H1 (cell line): ENCODE measurements at regions not wholly inside any gene's neighbourhood (a gene's known extent, or its start where the extent isn't known, plus 50 kb on each side); places are given as distances from the start of the nearest gene placed in this dataset.

Experiments used
- CTCF ChIA-PET: fragments of 300-600 bp; sonication (Branson Sonifier 250); formaldehyde crosslinking; loops from one replicate; lab custom pipeline; 2021; ENCODE audit not compliant: partially characterized antibody; lab: Charles Lee
- POLR2A ChIA-PET: fragments of 300-600 bp; sonication (Branson Sonifier 250); formaldehyde crosslinking; loops from one replicate; lab custom pipeline; 2021; ENCODE audit warnings: inconsistent platforms; ENCODE audit not compliant: partially characterized antibody; lab: Charles Lee
- DNase-seq, 2 experiments: peaks; one replicate each; pipeline versions ENCODE4 v3.0.0 to v3.0.0-alpha.2; 2010 to 2022; ENCODE audit warnings: low spot score in 2 of 2, low read depth in 1 of 2, mixed read lengths in 1 of 2
- FAIRE-seq: peaks from 2 replicates; lab custom pipeline; 2011; peaks lifted over from hg19 to GRCh38; lab: Jason Lieb, UNC
- H2AFZ ChIP-seq: 2 replicates; pipeline ENCODE4 v1.8.1; 2012; ENCODE audit warnings: low read length, inconsistent platforms
- H2AK5ac ChIP-seq: 2 replicates; pipeline ENCODE4 v1.6.1; 2013; ENCODE audit warnings: low read depth, low read length
- H2BK120ac ChIP-seq: replicated peaks from 2 replicates; pipeline ENCODE3; 2013; ENCODE audit warnings: low read depth, low read length, inconsistent platforms
- H2BK12ac ChIP-seq: 2 replicates; pipeline ENCODE4 v1.6.1; 2013; ENCODE audit warnings: low read depth, low read length
- H2BK15ac ChIP-seq: 2 replicates; pipeline ENCODE4 v1.6.1; 2013; ENCODE audit warnings: low read length
- H2BK20ac ChIP-seq: 2 replicates; pipeline ENCODE4 v1.6.1; 2013; ENCODE audit warnings: low read length
- H2BK5ac ChIP-seq: 2 replicates; pipeline ENCODE4 v1.6.1; 2013; ENCODE audit warnings: low read depth, low read length
- H3K14ac ChIP-seq: 2 replicates; pipeline ENCODE4 v1.6.1; 2013; ENCODE audit warnings: inconsistent platforms; ENCODE audit not compliant: insufficient read length
- H3K18ac ChIP-seq: 2 replicates; pipeline ENCODE4 v1.6.1; 2013; ENCODE audit warnings: low read length; ENCODE audit errors: extremely low read depth
- H3K23ac ChIP-seq: 2 replicates; pipeline ENCODE4 v1.6.1; 2013; ENCODE audit warnings: inconsistent platforms; ENCODE audit not compliant: insufficient read length
- H3K23me2 ChIP-seq: 2 replicates; pipeline ENCODE4 v1.6.1; 2013; ENCODE audit warnings: low read depth, low read length
- H3K27ac ChIP-seq: 2 replicates; pipeline ENCODE4 v1.6.1; 2011; ENCODE audit warnings: low read depth, low read length, inconsistent platforms
- H3K27me3 ChIP-seq, 4 experiments: replicated peaks in 1 of 4; 1 replicate in 1 of 4; 2 replicates in 3 of 4; pipeline versions ENCODE4 v1.6.1 to v1.8.1; 2011 to 2013; ENCODE audit warnings: low read length in 3 of 4, mild to moderate bottlenecking in 3 of 4, inconsistent platforms in 2 of 4, mixed read lengths in 2 of 4, moderate library complexity in 1 of 4; ENCODE audit not compliant: control insufficient read depth in 3 of 4, insufficient read depth in 3 of 4; ENCODE audit errors: extremely low read depth in 1 of 4
- H3K36me3 ChIP-seq, 4 experiments: 2 replicates each; pipeline versions ENCODE4 v1.6.1 to v1.8.1; 2011 to 2013; ENCODE audit warnings: mild to moderate bottlenecking in 4 of 4, low read length in 3 of 4, moderate library complexity in 2 of 4, control low read depth in 1 of 4, inconsistent platforms in 1 of 4; ENCODE audit not compliant: insufficient read depth in 4 of 4, control insufficient read depth in 2 of 4
- H3K4ac ChIP-seq: replicated peaks from 2 replicates; pipeline ENCODE3; 2013; ENCODE audit warnings: low read length, low read depth, mixed read lengths, inconsistent platforms; ENCODE audit not compliant: insufficient read length
- H3K4me1 ChIP-seq, 4 experiments: replicated peaks in 1 of 4; 1 replicate in 1 of 4; 2 replicates in 3 of 4; pipeline versions ENCODE4 v1.6.1 to v1.8.1; 2011 to 2013; ENCODE audit warnings: low read length in 3 of 4, inconsistent platforms in 2 of 4, mixed read lengths in 1 of 4; ENCODE audit not compliant: insufficient read depth in 4 of 4, control insufficient read depth in 3 of 4
- H3K4me2 ChIP-seq, 2 experiments: 2 replicates each; pipeline versions ENCODE4 v1.6.1 to v1.8.1; 2011 to 2013; ENCODE audit warnings: low read depth in 2 of 2, low read length in 2 of 2, control low read depth in 1 of 2, inconsistent platforms in 1 of 2, mild to moderate bottlenecking in 1 of 2; ENCODE audit not compliant: insufficient read depth in 1 of 2
- H3K4me3 ChIP-seq, 4 experiments: fragments of 200-600, 300-600 bp in 1 of 4; sonication (generic), shearing (Covaris generic), sonication (Bioruptor Twin) in 1 of 4; 2 replicates each; pipeline versions ENCODE4 v1.5.1 to v1.8.1; 2011 to 2016; ENCODE audit warnings: low read length in 4 of 4, low read depth in 3 of 4, control low read depth in 2 of 4, inconsistent platforms in 2 of 4, mild to moderate bottlenecking in 2 of 4, mixed read lengths in 1 of 4, moderate library complexity in 1 of 4; ENCODE audit not compliant: insufficient read depth in 2 of 4; ENCODE audit errors: extremely low read depth in 1 of 4
- H3K56ac ChIP-seq: replicated peaks from 2 replicates; pipeline ENCODE3; 2013; ENCODE audit warnings: low read depth, mild to moderate bottlenecking, mixed read lengths, low read length, inconsistent platforms; ENCODE audit not compliant: insufficient read length
- H3K79me1 ChIP-seq: 2 replicates; pipeline ENCODE4 v1.6.1; 2013; ENCODE audit warnings: low read depth, low read length, control low read depth
- H3K79me2 ChIP-seq, 2 experiments: 2 replicates each; pipeline versions ENCODE4 v1.6.1 to v1.8.1; 2012 to 2013; ENCODE audit warnings: low read length in 2 of 2, mild to moderate bottlenecking in 2 of 2, inconsistent platforms in 1 of 2; ENCODE audit not compliant: insufficient read depth in 2 of 2, control insufficient read depth in 1 of 2
- H3K9ac ChIP-seq, 4 experiments: replicated peaks in 1 of 4; 1 replicate in 1 of 4; 2 replicates in 3 of 4; pipeline versions ENCODE4 v1.6.1 to v1.8.1; 2011 to 2013; ENCODE audit warnings: low read depth in 3 of 4, low read length in 3 of 4, control low read depth in 2 of 4, mild to moderate bottlenecking in 2 of 4, moderate library complexity in 2 of 4, inconsistent platforms in 1 of 4; ENCODE audit errors: extremely low read depth in 1 of 4
- H3K9me3 ChIP-seq, 2 experiments: 2 replicates each; pipeline versions ENCODE4 v1.6.1 to v1.8.1; 2012 to 2013; ENCODE audit warnings: mild to moderate bottlenecking in 2 of 2, moderate library complexity in 2 of 2, control low read depth in 1 of 2, inconsistent platforms in 1 of 2, low read depth in 1 of 2, low read length in 1 of 2, mixed read lengths in 1 of 2; ENCODE audit not compliant: insufficient read depth in 2 of 2
- H4K20me1 ChIP-seq, 2 experiments: replicated peaks in 1 of 2; 2 replicates each; pipeline versions ENCODE3 to v1.8.1; 2011 to 2013; ENCODE audit warnings: inconsistent platforms in 2 of 2, low read length in 2 of 2, mild to moderate bottlenecking in 1 of 2; ENCODE audit not compliant: insufficient read depth in 2 of 2, control insufficient read depth in 1 of 2
- H4K5ac ChIP-seq: 2 replicates; pipeline ENCODE4 v1.6.1; 2013; ENCODE audit warnings: low read length, low read depth, mixed read lengths, inconsistent platforms; ENCODE audit not compliant: insufficient read length
- H4K8ac ChIP-seq: 2 replicates; pipeline ENCODE4 v1.8.0; 2013; ENCODE audit warnings: mild to moderate bottlenecking, moderate library complexity, low read length, inconsistent platforms; ENCODE audit not compliant: insufficient read depth; ENCODE audit errors: extremely low read depth
- H4K91ac ChIP-seq: replicated peaks from 2 replicates; pipeline ENCODE3; 2013; ENCODE audit warnings: low read length, mixed read lengths, inconsistent platforms; ENCODE audit not compliant: insufficient read length
- SIN3A ChIP-seq, 2 experiments: IDR thresholded peaks in 1 of 2; conservative IDR thresholded peaks in 1 of 2; 2 replicates each; pipeline ENCODE4 v1.6.1; 2011 to 2012; ENCODE audit warnings: low read length in 2 of 2, improper control_type of control experiment in 1 of 2, low read depth in 1 of 2, mild to moderate bottlenecking in 1 of 2
- WGBS, 2 experiments: shearing (Covaris generic) in 1 of 2; methylation state at CpG; one replicate each; pipeline versions ENCODE4 v1.1.6 to v1.1.7; 2013 to 2015; ENCODE audit warnings: low lambda C conversion rate in 2 of 2, mixed read lengths in 2 of 2, inconsistent platforms in 1 of 2, low coverage in 1 of 2, missing lambda C conversion rate in 1 of 2; ENCODE audit not compliant: insufficient replicate concordance in 2 of 2, insufficient coverage in 1 of 2, insufficient read length in 1 of 2; ENCODE audit errors: extremely low coverage in 1 of 2, missing lambda C conversion rate in 1 of 2; 5-methylcytosine and 5-hydroxymethylcytosine counted together
- TF ChIP-seq, protein P1 (sequence below), 3 experiments: IDR thresholded peaks; 1 replicate in 2 of 3; 2 replicates in 1 of 3; pipeline versions ENCODE4 v1.5.1 to v1.6.1; 2011; ENCODE audit warnings: low read length in 3 of 3, mild to moderate bottlenecking in 3 of 3, inconsistent platforms in 2 of 3, low read depth in 1 of 3, moderate library complexity in 1 of 3; ENCODE audit not compliant: insufficient read depth in 1 of 3; ENCODE audit errors: control extremely low read depth in 1 of 3

- FAIRE-seq: no peak
- no peak overlapping the region for H4K5ac ChIP-seq
- no peak overlapping the region for H2AK5ac ChIP-seq
- H3K9me3 ChIP-seq: 0 out of 4 replicates have a peak, but pooled peaks cover 0 to 3% of the 10 kb centered on the region in 2 experiments
- H3K23ac ChIP-seq: no peak overlapping the region
- no peak overlapping the region for H3K18ac ChIP-seq
- H3K4ac ChIP-seq: no peak overlapping the region
- H3K4me1 ChIP-seq: peaks cover 3 to 9% (median 7%) of the 10 kb centered on the region in 4 experiments
- H3K79me2 ChIP-seq: no peaks in the 10 kb centered on the region
- H3K79me1 ChIP-seq: no peaks in the 10 kb centered on the region
- no peak overlapping the region for H2BK20ac ChIP-seq
- no peaks in the 10 kb centered on the region for H4K20me1 ChIP-seq
- H3K14ac ChIP-seq: no peak overlapping the region
- H3K4me2 ChIP-seq: no peak overlapping the region
- H3K27me3 ChIP-seq: peaks cover 0 to 13% (median 3%) of the 10 kb centered on the region in 4 experiments; a peak in 4 of 7 replicates
- H3K56ac ChIP-seq: no peak overlapping the region
- no peak overlapping the region for H2BK120ac ChIP-seq
- H3K36me3 ChIP-seq: no peaks in the 10 kb centered on the region
- DNase-seq: no peak
- H3K23me2 ChIP-seq: no peaks in the 10 kb centered on the region
- H2AFZ ChIP-seq: no peak overlapping the region
- ChIA-PET CTCF (interaction anchor here (0.7 to 4.5 kb wide), 13 partner anchors 9 to 423 kb away, joined by 3 to 16 read pairs (median 4); no protein-coding TSS in a partner anchor), POLR2A (interaction anchor here (1.3 kb wide), 1 partner anchor 13 kb away, joined by 4 read pairs; no protein-coding TSS in a partner anchor)
- no peak overlapping the region for H2BK15ac ChIP-seq
- 86% methylated on average over 3 of the region's 3 CpGs; no CpG with 5 or more reads in 1 of the 2 experiments for WGBS, 2 experiments
- H2BK12ac ChIP-seq: 0 out of 2 replicates have a peak overlapping the region, but pooled peaks have one; percentile 40
- no peak overlapping the region for H3K9ac ChIP-seq
- H4K91ac ChIP-seq: no peak overlapping the region
- H4K8ac ChIP-seq: no peak overlapping the region
- H3K4me3 ChIP-seq: no peak overlapping the region
- no peak overlapping the region for H3K27ac ChIP-seq
- H2BK5ac ChIP-seq: no peak overlapping the region
- TF ChIP-seq, protein P1, sequence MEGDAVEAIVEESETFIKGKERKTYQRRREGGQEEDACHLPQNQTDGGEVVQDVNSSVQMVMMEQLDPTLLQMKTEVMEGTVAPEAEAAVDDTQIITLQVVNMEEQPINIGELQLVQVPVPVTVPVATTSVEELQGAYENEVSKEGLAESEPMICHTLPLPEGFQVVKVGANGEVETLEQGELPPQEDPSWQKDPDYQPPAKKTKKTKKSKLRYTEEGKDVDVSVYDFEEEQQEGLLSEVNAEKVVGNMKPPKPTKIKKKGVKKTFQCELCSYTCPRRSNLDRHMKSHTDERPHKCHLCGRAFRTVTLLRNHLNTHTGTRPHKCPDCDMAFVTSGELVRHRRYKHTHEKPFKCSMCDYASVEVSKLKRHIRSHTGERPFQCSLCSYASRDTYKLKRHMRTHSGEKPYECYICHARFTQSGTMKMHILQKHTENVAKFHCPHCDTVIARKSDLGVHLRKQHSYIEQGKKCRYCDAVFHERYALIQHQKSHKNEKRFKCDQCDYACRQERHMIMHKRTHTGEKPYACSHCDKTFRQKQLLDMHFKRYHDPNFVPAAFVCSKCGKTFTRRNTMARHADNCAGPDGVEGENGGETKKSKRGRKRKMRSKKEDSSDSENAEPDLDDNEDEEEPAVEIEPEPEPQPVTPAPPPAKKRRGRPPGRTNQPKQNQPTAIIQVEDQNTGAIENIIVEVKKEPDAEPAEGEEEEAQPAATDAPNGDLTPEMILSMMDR (IDR thresholded peaks at IDR 0.05; ENCODE audit: control extremely low read depth in 1 of 3, insufficient read depth in 1 of 3, low read depth in 1 of 3, low read length in 3 of 3): no peak
- no peak for TF ChIP-seq SIN3A (conservative IDR thresholded peaks at IDR 0.05 in 1 of 2, IDR thresholded peaks at IDR 0.05 in 1 of 2; ENCODE audit: low read depth in 1 of 2, low read length in 2 of 2)
These were observed 269.8 kb downstream of the GLI2 start for GRCh38 chr2:121005453-121005852.
